T-cell (primary cell): ENCODE measurements at regions not wholly inside any gene's neighbourhood (a gene's known extent, or its start where the extent isn't known, plus 50 kb on each side); places are given as distances from the start of the nearest gene placed in this dataset.

Experiments used
- ATAC-seq, 4 experiments: fragments of 200-7000 bp in 3 of 4; fragments of 150-1000 bp in 1 of 4; cut with Tn5 transposase; replicated peaks in 1 of 4; 1 replicate in 3 of 4; 2 replicates in 1 of 4; pipeline ENCODE4 v1.10.0; 2021; ENCODE audit warnings: moderate library complexity in 3 of 4, mild to moderate bottlenecking in 2 of 4, moderate number of reproducible peaks in 1 of 4
- CTCF ChIA-PET, 2 donors: fragments of 300-600 bp; sonication (Branson Sonifier 250); formaldehyde crosslinking; loops; one replicate each; lab custom pipeline; 2022; ENCODE audit warnings: antibody characterized with exemption in 2 of 2; lab: Charles Lee
- POLR2A ChIA-PET, 2 donors: fragments of 300-600 bp; sonication (Branson Sonifier 250); formaldehyde crosslinking; loops; one replicate each; lab custom pipeline; 2022; ENCODE audit warnings: antibody characterized with exemption in 2 of 2; lab: Charles Lee
- DNase-seq, 35 experiments: peaks; one replicate each; pipeline versions ENCODE4 v3.0.0 to v3.0.0-alpha.2; 2013 to 2023
- H3K27ac ChIP-seq: one replicate; pipeline ENCODE4 v1.5.1; 2013; ENCODE audit warnings: low read length
- H3K27me3 ChIP-seq, 2 experiments: replicated peaks in 1 of 2; 1 replicate in 1 of 2; 2 replicates in 1 of 2; pipeline versions ENCODE4 v1.6.1 to v1.7.0; 2013; ENCODE audit warnings: low read length in 1 of 2, mixed read lengths in 1 of 2; ENCODE audit not compliant: control insufficient read depth in 2 of 2, insufficient read depth in 2 of 2; ENCODE audit errors: extremely low read depth in 1 of 2
- H3K36me3 ChIP-seq, 2 donors: 1 replicate in 1 of 2; 2 replicates in 1 of 2; pipeline versions ENCODE4 v1.6.1 to v1.7.0; 2013; ENCODE audit warnings: low read length in 1 of 2; ENCODE audit not compliant: control insufficient read depth in 2 of 2, insufficient read depth in 1 of 2; ENCODE audit errors: extremely low read depth in 1 of 2
- H3K4me1 ChIP-seq, 2 experiments: 1 replicate in 1 of 2; 2 replicates in 1 of 2; pipeline versions ENCODE4 v1.6.1 to v1.7.0; 2013; ENCODE audit warnings: low read length in 2 of 2, mixed read lengths in 1 of 2; ENCODE audit not compliant: insufficient read depth in 2 of 2, control insufficient read depth in 1 of 2; ENCODE audit errors: extremely low read depth in 1 of 2
- H3K4me3 ChIP-seq, 2 donors: 1 replicate in 1 of 2; 2 replicates in 1 of 2; pipeline versions ENCODE4 v1.5.1 to v1.7.0; 2013; ENCODE audit warnings: mild to moderate bottlenecking in 2 of 2, low read length in 1 of 2, moderate library complexity in 1 of 2; ENCODE audit not compliant: control insufficient read depth in 1 of 2; ENCODE audit errors: extremely low read depth in 1 of 2
- H3K9me3 ChIP-seq: 2 replicates; pipeline ENCODE4 v1.7.0; 2013
- H3K27ac Mint-ChIP-seq, 2 donors: one replicate each; pipeline ENCODE4 v1.8.0; 2020 to 2021; ENCODE audit warnings: mild to moderate bottlenecking in 2 of 2, mixed read lengths in 2 of 2
- H3K27me3 Mint-ChIP-seq, 2 donors: one replicate each; pipeline ENCODE4 v1.8.0; 2021 to 2022; ENCODE audit warnings: mixed read lengths in 2 of 2
- H3K36me3 Mint-ChIP-seq: one replicate; pipeline ENCODE4 v1.8.0; 2021; ENCODE audit warnings: mixed read lengths
- H3K4me1 Mint-ChIP-seq, 3 donors: one replicate each; pipeline ENCODE4 v1.8.0; 2020 to 2022; ENCODE audit warnings: mixed read lengths in 3 of 3, mild to moderate bottlenecking in 1 of 3
- H3K4me3 Mint-ChIP-seq, 3 donors: one replicate each; pipeline ENCODE4 v1.8.0; 2020 to 2022; ENCODE audit warnings: mild to moderate bottlenecking in 3 of 3, mixed read lengths in 3 of 3, moderate library complexity in 3 of 3
- H3K9me3 Mint-ChIP-seq, 3 donors: one replicate each; pipeline ENCODE4 v1.8.0; 2020 to 2022; ENCODE audit warnings: mixed read lengths in 3 of 3
- WGBS: methylation state at CpG from one replicate; pipeline ENCODE4 v1.1.5; 2013; ENCODE audit warnings: missing lambda C conversion rate; ENCODE audit not compliant: insufficient coverage; 5-methylcytosine and 5-hydroxymethylcytosine counted together

DNA sequence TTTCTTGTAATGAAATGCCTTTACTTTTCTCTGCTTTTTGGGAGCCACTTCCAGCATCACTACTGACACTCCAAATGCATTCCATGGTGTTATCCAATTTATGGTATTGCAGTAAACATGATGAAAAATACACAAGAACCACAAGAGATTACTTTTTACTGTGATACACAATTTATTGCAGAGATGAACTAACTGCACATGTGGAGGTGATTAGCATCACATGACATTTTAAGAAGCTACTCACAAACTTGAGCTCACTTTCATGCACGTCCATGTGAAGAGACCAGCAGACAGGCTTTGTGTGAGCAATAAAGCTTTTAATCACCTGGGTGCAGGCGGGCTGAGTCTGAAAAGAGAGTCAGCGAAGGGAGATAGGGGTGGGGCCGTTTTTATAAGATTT, 780.5 kb upstream of the GOT2 start:
- ATAC-seq: no peak
- Histone ChIP-seq H3K27ac (no peak overlapping the region), H3K36me3 (no peaks in the 10 kb centered on the region), H3K4me1 (no peaks in the 10 kb centered on the region), H3K27me3 (no peaks in the 10 kb centered on the region), H3K9me3 (no peaks in the 10 kb centered on the region), H3K4me3 (no peak overlapping the region)
- ChIA-PET CTCF (no interaction called here), POLR2A (no interaction called here)
- no peaks in the 10 kb centered on the region for H3K27me3 Mint-ChIP-seq
- no peak overlapping the region for H3K27ac Mint-ChIP-seq
- H3K4me1 Mint-ChIP-seq: no peaks in the 10 kb centered on the region
- H3K4me3 Mint-ChIP-seq: no peak overlapping the region
- DNase-seq: no peak
- WGBS: no CpG with 5 or more reads among the region's 4 CpGs
- H3K9me3 Mint-ChIP-seq: peaks cover 9 to 40% (median 13%) of the 10 kb centered on the region in 3 donors
- no peaks in the 10 kb centered on the region for H3K36me3 Mint-ChIP-seq

DNA sequence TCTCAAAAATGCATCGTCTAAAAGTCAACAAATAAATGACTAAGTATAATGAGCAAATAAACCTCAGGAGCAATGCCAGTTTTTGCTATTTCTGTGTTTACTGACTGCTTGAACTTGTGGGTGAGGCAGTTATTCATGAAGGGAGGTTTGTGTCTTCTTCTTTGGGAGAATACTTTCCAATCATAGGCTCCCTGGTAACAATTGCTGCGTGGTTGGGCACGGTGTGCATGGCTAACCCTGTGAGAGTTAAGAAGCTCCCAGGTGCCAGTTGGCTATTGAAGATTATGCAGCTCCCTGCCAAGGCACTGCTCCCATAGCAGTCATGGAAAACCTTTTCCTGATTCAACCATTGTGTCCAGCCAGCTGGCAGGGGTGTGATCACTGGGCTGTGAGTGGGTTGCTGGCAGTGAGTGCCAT, 775.9 kb upstream of the GOT2 start:
- no peak overlapping the region for H3K4me3 ChIP-seq
- H3K4me3 Mint-ChIP-seq: no peak overlapping the region
- H3K9me3 Mint-ChIP-seq: peaks cover 0 to 22% (median 3%) of the 10 kb centered on the region in 3 donors
- no peak for ATAC-seq
- no peaks in the 10 kb centered on the region for H3K36me3 ChIP-seq
- no peak overlapping the region for H3K27ac Mint-ChIP-seq
- WGBS: 93% methylated on average over 2 of the region's 3 CpGs
- no peaks in the 10 kb centered on the region for H3K4me1 Mint-ChIP-seq
- ChIA-PET POLR2A (no interaction called here), CTCF (no interaction called here)
- H3K9me3 ChIP-seq: no peaks in the 10 kb centered on the region
- H3K36me3 Mint-ChIP-seq: no peaks in the 10 kb centered on the region
- H3K27me3 Mint-ChIP-seq: no peaks in the 10 kb centered on the region
- H3K27me3 ChIP-seq: no peaks in the 10 kb centered on the region
- H3K27ac ChIP-seq: no peak overlapping the region
- no peak for DNase-seq
- H3K4me1 ChIP-seq: no peaks in the 10 kb centered on the region

DNA sequence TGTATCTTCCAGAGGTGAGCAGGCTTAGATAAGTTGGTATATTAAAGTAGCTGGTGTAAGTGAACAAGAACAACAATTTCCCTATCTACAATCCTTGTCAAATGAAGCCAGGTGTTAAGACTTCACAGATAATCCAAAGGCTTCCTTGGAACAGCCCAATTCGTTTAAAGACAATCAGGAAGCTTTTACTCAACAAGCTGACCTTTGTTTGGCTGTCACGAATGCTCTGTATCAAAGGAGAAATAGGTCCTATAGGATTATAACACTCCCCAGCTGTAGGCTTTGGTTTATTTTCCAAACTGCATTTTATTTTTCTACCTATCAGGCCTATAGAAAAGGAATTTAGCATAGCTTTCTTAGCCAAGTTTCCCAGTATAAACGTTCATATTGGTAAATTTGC, 766.5 kb upstream of the GOT2 start:
- POLR2A ChIA-PET: no interaction called here
- H3K27me3 Mint-ChIP-seq: no peaks in the 10 kb centered on the region
- no peaks in the 10 kb centered on the region for H3K36me3 Mint-ChIP-seq
- peaks cover 0 to 29% (median 15%) of the 10 kb centered on the region in 3 donors for H3K9me3 Mint-ChIP-seq
- CTCF ChIA-PET: no interaction called here
- Histone ChIP-seq H3K36me3 (no peaks in the 10 kb centered on the region), H3K27ac (no peak overlapping the region), H3K9me3 (no peaks in the 10 kb centered on the region), H3K27me3 (no peaks in the 10 kb centered on the region), H3K4me1 (no peaks in the 10 kb centered on the region), H3K4me3 (no peak overlapping the region)
- WGBS: no CpG with 5 or more reads among the region's 3 CpGs
- ATAC-seq: no peak
- H3K4me3 Mint-ChIP-seq: no peak overlapping the region
- H3K4me1 Mint-ChIP-seq: no peaks in the 10 kb centered on the region
- DNase-seq: no peak
- no peak overlapping the region for H3K27ac Mint-ChIP-seq

DNA sequence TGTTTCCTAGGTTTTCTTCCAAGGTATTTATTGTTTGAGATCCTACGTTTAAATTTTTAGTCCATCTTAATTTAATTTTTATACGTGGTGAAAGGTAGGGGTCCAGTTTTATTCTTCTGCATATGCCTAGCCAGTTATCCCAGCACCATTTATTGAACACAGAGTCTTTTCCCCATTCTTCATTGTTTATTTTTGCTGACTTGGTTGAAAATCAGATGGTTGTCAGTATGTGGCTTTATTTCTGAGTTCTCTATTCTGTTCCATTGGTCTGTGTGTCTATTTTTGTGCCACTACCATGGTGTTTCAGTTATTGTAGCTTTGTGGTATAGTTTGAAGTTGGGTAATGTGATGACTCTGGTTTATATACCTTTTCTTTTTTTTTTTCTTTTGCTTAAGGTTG, 753.0 kb upstream of the GOT2 start:
- H3K27ac ChIP-seq: no peak overlapping the region
- CTCF ChIA-PET: no interaction called here
- no peaks in the 10 kb centered on the region for H3K36me3 Mint-ChIP-seq
- no peaks in the 10 kb centered on the region for H3K27me3 ChIP-seq
- no peak overlapping the region for H3K4me3 ChIP-seq
- H3K27ac Mint-ChIP-seq: no peak overlapping the region
- no peaks in the 10 kb centered on the region for H3K9me3 ChIP-seq
- H3K4me3 Mint-ChIP-seq: no peak overlapping the region
- no peaks in the 10 kb centered on the region for H3K4me1 Mint-ChIP-seq
- no peak for ATAC-seq
- WGBS: no CpG with 5 or more reads among the region's 2 CpGs
- no peaks in the 10 kb centered on the region for H3K36me3 ChIP-seq
- DNase-seq: no peak
- POLR2A ChIA-PET: no interaction called here
- H3K27me3 Mint-ChIP-seq: no peaks in the 10 kb centered on the region
- H3K9me3 Mint-ChIP-seq: peaks cover 13 to 27% (median 27%) of the 10 kb centered on the region in 3 donors
- H3K4me1 ChIP-seq: no peaks in the 10 kb centered on the region

DNA sequence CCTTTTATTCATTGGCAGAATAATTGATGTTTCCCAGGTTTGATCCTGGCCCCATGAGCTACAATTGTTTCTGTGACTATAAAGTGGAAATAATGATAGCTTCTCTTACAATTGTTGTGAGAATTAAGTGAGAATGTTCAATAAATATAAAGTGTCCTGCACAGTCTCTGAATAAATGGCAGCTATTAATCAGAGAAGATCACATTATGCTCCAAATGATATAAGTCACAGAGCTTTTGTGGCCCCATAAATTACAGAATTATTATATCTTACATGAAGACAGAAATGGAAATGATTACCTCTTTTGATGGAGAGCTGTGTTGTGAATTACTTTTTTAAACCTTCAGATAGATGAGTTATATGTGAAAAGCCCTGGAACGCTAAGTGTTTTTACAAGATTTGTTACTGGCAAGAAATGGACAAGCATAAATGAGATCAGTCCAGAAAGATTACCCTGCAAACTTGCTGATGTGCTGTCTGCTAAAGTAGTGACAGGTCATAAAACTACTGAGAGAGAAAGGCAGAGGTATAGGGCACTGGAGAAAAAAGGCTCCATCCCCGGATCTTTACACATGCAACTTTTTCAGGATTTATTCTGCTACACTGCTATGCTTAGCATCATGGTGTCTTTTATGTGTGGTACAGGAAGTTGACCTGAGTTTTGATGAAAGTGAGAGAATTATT, 750.9 kb upstream of the GOT2 start:
- H3K27ac ChIP-seq: no peak overlapping the region
- no peak for DNase-seq
- POLR2A ChIA-PET: interaction anchor here in 1 of 2 donors (0.6 kb wide), 1 partner anchor 43 kb away, joined by 3 read pairs; no protein-coding TSS in a partner anchor
- H3K27ac Mint-ChIP-seq: no peak overlapping the region
- no peaks in the 10 kb centered on the region for H3K4me1 Mint-ChIP-seq
- no peak overlapping the region for H3K4me3 ChIP-seq
- no peaks in the 10 kb centered on the region for H3K36me3 Mint-ChIP-seq
- H3K4me3 Mint-ChIP-seq: no peak overlapping the region
- CTCF ChIA-PET: no interaction called here
- no peaks in the 10 kb centered on the region for H3K9me3 ChIP-seq
- WGBS: no CpG with 5 or more reads among the region's 2 CpGs
- no peaks in the 10 kb centered on the region for H3K27me3 ChIP-seq
- no peaks in the 10 kb centered on the region for H3K27me3 Mint-ChIP-seq
- H3K9me3 Mint-ChIP-seq: peaks cover 9 to 27% (median 25%) of the 10 kb centered on the region in 3 donors
- no peak for ATAC-seq
- no peaks in the 10 kb centered on the region for H3K36me3 ChIP-seq
- H3K4me1 ChIP-seq: no peaks in the 10 kb centered on the region

DNA sequence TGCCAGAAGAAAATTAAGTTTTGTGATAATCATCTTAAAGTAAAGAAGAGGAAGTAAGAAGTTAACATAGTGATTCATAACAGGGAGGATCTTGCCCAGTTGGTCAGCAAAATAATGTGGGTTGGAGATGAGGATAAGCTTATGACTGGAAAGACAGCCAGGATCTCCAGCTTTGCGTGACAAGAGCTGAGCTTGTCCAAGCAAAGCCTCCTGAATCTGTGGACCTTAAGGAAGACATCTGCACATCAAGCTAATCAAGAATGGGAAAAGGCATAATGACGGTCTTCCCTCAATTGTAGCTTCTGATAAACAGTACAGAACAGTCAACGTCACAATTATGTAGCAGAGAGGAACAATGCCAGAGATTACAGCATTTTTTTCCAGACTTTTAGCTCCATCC, 744.7 kb upstream of the GOT2 start:
- 86% methylated on average over 2 of the region's 3 CpGs for WGBS
- H3K27ac ChIP-seq: no peak overlapping the region
- H3K36me3 ChIP-seq: no peaks in the 10 kb centered on the region
- H3K27ac Mint-ChIP-seq: no peak overlapping the region
- no peak overlapping the region for H3K4me3 Mint-ChIP-seq
- CTCF ChIA-PET: no interaction called here
- H3K4me1 Mint-ChIP-seq: no peaks in the 10 kb centered on the region
- H3K9me3 Mint-ChIP-seq: peaks cover 2 to 35% (median 11%) of the 10 kb centered on the region in 3 donors
- no peaks in the 10 kb centered on the region for H3K27me3 Mint-ChIP-seq
- no peak overlapping the region for H3K4me3 ChIP-seq
- DNase-seq (no peak), ATAC-seq (no peak)
- no peaks in the 10 kb centered on the region for H3K27me3 ChIP-seq
- no peaks in the 10 kb centered on the region for H3K9me3 ChIP-seq
- POLR2A ChIA-PET: no interaction called here
- no peaks in the 10 kb centered on the region for H3K4me1 ChIP-seq
- H3K36me3 Mint-ChIP-seq: no peaks in the 10 kb centered on the region
